SH-SY5Y (cell line): ENCODE measurements at regions not wholly inside any gene's neighbourhood (a gene's known extent, or its start where the extent isn't known, plus 50 kb on each side); places are given as distances from the start of the nearest gene placed in this dataset.

Source experiments
- GATA2 ChIP-seq: IDR thresholded peaks from 2 replicates; pipeline ENCODE4 v1.6.1; 2011; ENCODE audit warnings: mild to moderate bottlenecking, low read depth, low read length
- GATA3 ChIP-seq: IDR thresholded peaks from 2 replicates; pipeline ENCODE4 v1.6.1; 2011; ENCODE audit warnings: low read depth, mild to moderate bottlenecking, low read length, moderate library complexity

DNA sequence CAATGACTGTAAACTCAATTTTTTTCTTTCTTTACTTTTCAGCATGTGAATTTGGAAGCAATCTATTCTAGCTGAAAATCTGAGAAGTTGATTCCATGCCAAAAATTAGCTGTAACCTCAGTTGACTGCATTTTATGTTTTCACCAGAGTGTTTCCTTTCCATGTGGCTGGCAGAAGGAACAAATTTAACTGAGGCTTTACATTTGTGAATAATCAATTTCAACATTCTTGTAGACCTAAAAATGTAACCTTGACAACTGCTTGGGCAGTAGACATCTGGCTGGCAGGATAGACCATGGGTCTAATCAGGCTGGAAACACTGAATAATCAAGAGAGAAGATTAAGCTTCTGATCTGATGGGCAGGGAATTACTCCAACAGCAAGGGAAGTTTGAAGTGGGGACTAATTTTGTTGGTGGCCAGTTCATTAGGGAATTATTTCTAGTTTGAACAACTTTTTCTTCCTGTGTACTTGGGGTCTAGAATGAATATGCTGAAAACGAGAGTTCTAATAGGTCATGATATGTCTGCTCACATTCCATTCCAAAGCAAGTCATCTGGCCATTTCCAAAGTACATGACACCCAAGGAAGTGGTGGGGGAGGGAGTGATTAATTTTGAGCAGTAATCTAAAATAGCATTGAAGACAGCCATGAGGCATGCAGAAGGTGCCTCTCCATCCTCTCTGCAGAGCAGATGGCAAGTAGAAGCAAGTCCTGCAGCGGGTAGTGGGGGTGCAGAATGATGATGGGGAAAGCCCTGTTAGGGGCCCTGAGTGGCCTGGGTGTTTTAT is 68.2 kb downstream of the ATP23 start:
- TF ChIP-seq GATA2, result no peak
- no peak for TF ChIP-seq GATA3

DNA sequence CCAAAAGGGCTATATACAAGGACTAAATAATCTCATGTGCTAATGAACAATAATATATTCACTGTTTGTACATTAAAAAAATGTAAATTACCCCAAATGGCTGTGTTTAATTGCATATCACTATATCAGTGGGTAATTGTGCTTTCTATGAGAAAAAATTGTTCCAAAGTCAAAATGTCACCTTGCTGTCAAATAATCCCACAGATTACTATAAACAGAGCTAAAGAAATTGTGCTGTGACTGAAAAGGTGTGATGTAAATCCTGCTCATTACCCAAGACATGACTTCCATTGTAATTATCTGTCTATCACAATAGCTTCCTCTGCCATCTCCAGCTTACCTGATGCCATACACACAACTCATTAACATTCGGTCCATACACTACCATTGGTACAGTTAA is 70.3 kb downstream of the ATP23 start:
- TF ChIP-seq GATA2 (no peak), GATA3 (no peak)

DNA sequence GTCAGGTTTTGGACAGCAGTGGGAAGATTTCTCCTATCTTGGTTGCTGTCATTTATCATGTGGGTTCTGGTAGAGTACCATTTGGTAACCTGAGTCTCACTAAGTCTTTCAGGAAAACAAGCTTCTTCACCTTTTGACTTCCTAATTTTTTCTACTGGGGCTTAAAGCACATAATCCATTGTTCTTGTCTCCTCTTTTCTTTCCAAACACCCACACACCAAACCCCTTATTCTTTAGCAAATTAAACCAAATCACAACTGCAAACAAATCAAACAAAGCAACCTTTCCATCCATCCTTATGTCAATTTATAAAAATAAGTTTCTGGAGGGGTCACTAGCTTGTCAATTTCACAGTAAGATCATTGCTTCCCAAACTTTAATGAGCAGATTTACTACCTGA is 84.1 kb downstream of the ATP23 start:
- no peak for TF ChIP-seq GATA2
- TF ChIP-seq GATA3, result no peak

DNA sequence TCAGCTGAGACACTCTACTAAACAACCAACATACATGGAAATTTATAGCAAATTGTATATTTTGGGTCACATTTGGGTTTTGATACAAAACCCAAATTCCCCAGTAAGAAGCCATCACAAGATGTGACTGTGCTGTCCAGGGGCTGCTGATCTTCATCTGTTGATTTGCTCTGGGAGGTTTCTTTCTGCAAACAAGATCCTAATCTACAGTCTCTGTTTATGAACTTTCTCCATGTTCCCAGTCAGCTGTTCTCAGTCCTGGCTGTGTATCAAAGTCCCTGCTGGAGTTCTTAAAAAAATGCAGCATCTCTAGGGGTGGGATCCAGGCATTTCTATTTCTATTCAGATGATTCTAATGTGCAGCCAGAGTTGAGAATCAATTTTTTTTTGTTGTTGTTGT is 85.1 kb downstream of the ATP23 start:
- TF ChIP-seq GATA3, result no peak
- no peak; the same call in 1 of the 2 replicates for TF ChIP-seq GATA2

DNA sequence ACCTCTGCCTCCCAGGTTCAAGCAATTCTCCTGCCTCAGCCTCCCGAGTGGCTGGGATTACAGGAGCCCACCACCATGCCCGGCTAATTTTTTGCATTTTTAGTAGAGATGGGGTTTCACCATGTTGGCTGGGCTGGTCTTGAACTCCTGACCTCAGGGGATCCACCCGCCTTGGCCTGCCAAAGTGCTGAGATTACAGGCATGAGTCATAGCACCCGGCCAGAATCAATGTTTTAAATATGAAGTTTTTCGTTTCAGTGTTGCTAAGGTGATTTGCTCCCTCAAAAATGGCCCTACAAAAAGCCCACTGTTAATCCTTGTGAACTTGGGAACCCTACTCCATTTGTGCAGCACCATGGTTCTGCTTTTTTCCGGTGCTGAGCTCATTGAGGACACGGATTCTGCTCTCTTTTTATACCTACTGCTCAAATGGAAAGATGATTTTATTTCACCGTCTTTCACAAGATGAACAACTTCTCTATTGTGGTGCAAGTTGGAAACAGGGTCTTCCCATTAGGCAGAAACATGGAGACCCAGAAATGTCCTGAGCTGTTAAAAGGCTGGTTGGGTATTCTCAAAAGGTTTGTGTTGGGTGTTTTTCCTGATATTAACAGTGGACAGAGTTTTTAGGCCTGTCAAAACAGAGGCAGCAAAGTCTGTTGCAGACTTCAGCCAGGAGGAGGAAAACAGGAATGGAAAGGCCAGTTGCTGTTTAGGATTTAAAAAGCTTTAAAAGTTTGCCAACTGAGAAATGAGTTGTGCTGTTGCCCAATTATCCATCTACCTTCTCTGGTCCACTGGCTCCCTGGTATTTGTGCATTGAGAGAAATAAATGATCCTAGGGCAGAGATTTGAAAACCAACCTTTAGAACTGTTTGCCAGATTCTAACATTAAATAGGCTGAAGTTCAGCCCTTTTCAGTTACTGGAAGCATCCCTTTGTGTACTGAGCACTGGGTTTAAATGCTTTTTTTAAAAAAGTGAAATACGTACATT is 85.8 kb downstream of the ATP23 start:
- no peak for TF ChIP-seq GATA2

DNA sequence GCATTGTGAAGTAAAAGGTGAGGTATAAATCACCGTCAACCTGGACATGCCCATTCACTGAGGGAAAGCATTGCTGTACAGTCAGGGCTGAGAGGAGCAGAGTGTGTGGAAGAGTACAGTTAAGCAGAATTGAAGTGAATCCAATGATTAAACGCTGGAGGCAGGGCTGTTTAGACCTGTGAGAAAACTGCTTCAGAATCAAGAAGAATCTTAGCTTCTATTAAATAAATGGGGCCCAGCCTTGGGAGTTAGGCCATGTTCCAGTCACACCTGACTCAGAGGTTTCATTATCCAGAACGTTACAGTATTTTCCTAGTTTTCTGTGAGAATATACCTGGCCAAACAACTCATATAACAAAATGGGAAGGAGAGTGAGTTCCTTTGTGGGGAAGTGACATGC is 86.9 kb downstream of the ATP23 start:
- TF ChIP-seq GATA3, result no peak
- TF ChIP-seq GATA2, result no peak

DNA sequence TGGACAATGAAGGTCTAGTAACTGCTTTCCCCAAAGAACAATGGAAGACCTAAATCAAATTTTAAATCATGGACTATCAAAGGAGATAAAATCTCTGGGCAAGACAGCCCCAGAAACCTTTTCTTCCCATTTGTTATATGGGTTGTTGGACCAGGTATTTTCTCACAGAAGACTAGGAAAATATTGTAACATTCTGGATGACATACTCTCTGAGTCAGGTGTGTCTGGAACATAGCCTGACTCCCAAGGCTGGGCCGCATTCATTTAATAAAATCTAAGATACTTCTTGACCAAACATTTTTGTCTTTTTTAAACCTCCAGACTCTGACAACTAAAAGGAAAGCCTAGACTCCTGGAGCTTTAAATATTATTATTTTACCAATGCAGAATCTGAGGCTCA is 87.9 kb downstream of the ATP23 start:
- TF ChIP-seq GATA3, result no peak
- TF ChIP-seq GATA2, result no peak

DNA sequence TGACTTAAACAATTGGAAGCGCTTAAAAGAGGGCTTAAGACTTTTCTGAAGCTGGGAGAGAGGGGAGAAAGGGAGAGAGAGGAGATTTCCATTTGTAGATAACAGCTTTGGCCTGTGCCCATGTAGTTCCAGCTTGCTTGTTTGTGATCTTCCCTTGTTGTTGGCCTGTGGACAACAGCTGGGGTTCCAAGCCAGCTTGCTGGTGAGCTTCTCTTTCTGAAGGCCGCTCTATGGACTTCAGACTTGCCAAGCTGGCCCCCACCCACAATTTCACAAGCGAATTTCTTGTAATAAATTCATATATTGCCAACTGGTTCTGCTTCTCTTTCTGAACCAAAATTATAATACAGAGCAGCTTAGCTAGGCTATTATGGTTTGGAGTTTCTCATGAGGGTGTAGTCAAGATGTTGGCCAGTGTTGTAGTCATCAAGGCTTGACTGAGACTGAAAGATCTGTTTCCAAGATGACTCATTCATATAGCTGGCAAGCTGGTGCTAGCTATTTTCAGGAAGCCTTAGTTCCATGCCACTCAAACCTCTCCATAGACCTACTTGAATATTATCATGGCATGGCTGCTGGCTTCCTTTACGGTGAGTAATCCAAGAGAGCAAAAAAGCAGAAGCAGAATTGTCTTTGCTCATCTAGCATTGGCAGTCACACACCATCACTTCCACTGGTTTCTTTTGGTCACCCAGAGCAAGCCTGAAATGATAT is 89.4 kb downstream of the ATP23 start:
- TF ChIP-seq GATA3 (no peak), GATA2 (no peak)

DNA sequence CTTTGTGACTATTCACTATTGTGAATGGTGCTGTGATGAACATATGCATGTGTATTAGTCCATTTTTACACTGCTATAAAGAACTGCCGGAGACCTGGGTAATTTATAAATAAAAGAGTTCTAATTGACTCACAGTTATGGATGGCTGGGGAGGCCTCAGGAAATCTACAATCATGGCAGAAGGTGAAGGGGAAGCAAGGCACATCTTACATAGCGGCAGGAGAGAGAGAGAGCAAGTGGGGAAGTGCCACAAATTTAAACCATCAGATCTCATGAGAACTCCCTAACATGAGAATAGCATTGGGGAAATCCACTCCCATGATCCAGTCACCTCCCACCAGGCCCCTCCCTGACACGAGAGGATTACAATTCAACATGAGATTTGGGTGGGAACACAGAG is 90.8 kb downstream of the ATP23 start:
- TF ChIP-seq GATA3, result no peak
- no peak for TF ChIP-seq GATA2

DNA sequence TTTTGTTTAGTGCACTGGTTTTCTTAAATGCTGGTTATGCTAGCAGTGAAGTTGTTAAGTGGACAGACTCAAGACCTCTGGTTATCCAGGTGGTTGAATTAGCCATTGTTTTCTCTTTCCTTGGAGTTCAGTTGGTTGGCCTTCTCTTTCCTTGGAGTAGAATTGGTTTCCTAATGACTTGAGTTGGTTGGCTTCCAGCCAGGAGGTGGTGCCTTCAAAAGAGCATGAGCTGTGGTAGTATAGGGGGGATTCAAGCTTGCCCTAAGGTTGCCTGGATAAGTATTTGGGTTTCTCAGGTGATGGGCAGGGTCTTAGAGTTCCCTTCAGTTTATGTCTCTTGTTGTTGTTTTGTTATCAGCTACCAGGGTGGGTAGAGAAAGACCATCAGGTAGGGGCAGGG is 92.5 kb downstream of the ATP23 start:
- TF ChIP-seq GATA2 (no peak), GATA3 (no peak)

DNA sequence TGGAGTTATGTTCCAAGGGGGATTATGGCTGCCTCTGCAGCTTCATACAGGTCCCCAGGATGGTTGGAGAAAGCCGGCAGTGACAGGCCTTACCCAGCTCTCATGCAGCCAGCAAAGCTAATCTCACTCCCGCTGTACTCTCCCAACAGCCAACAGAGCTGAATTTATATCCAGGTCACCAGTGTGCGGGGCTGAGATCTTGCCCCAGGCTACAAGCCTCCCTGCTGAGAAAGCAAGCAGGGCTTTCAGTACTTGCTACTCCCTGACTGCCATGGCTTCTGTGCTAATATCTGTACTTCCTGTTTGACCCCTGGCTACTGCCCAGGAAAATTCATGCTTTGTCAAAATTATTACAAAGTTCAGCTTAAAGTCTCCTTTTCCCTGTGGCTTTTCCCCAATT is 92.9 kb downstream of the ATP23 start:
- TF ChIP-seq GATA2 (no peak), GATA3 (no peak)

DNA sequence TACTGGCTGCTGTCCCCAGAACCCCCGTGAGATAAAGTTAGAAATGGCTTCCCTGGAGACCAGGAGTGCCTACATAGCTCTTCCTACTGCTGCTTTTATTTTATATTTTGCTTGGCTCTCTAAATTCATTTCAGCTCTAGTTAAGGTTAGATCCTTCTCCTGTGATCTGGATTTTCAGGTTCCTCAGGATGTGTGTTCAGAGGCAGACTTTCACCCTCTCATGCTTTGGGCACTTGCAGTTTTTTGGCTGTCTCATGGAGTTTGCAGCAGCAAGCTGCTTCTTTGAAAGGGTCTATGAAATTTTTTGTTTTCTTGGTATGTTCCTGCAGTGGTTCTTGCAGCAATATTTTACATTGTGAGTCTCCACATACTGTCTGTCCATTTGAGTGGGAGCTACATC is 93.3 kb downstream of the ATP23 start:
- TF ChIP-seq GATA3 (no peak), GATA2 (no peak)

DNA sequence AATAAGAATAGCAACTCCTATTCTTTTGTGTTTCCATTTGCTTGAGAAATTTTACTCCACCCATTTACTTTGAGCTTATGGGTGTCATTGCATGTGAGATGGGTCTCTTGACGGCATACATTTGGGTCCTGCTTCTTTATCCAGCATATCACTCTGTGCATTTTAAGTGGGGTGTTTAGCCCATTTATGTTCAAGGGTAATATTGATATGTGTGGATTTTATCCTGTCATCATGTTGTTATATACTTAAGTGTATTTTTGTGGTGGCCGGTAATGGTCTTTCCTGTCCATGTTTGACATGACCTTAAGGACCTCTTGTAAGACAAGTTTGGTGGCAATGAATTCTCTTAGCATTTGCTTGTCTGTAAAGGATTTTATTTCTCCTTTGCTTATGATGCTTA is 100.1 kb downstream of the ATP23 start:
- TF ChIP-seq GATA3 (no peak), GATA2 (no peak)

DNA sequence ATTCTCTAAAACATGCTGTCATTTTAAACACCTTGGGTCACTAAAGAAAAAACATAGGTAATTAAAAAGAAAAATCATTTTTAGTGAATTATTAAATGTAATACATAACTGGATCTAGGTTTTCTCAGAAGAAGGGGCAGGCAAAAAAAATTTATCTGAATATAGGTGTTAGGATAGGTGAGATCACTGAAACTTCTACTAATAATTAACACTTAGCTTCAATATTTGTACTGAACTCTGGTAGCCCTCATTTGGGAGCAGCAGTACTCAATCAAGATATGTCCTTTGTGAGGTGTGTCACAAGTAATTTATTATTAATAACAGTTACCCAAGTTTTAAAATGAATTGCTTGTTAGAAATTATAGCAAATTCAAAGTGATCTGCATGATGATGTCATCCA is 103.6 kb downstream of the ATP23 start:
- TF ChIP-seq GATA2 (no peak), GATA3 (no peak)
